Osteoblast (primary cell): ENCODE measurements at regions not wholly inside any gene's neighbourhood (a gene's known extent, or its start where the extent isn't known, plus 50 kb on each side); places are given as distances from the start of the nearest gene placed in this dataset.

ENCODE experiments used
- DNase-seq: peaks from one replicate; pipeline ENCODE4 v3.0.0; 2011; ENCODE audit warnings: low spot score, mixed read lengths; ENCODE audit not compliant: insufficient read length; ENCODE audit errors: missing footprints
- H2AFZ ChIP-seq: 2 replicates; pipeline ENCODE4 v1.6.0; 2011; ENCODE audit warnings: mild to moderate bottlenecking, low read length
- H3K27ac ChIP-seq: 2 replicates; pipeline ENCODE4 v1.5.1; 2011; ENCODE audit warnings: mild to moderate bottlenecking, low read depth, low read length, moderate library complexity
- H3K27me3 ChIP-seq: 2 replicates; pipeline ENCODE4 v1.6.0; 2012; ENCODE audit warnings: mild to moderate bottlenecking, control low read depth, inconsistent platforms, low read length, moderate library complexity; ENCODE audit not compliant: insufficient read depth
- H3K36me3 ChIP-seq: 2 replicates; pipeline ENCODE4 v1.5.1; 2011; ENCODE audit warnings: mild to moderate bottlenecking, low read length, control low read depth, moderate library complexity; ENCODE audit not compliant: insufficient read depth
- H3K4me1 ChIP-seq: 2 replicates; pipeline ENCODE4 v1.5.1; 2011; ENCODE audit warnings: mild to moderate bottlenecking, low read length, control low read depth, moderate library complexity; ENCODE audit not compliant: insufficient read depth
- H3K4me2 ChIP-seq: 2 replicates; pipeline ENCODE4 v1.6.0; 2011; ENCODE audit warnings: mild to moderate bottlenecking, low read length; ENCODE audit not compliant: insufficient read depth
- H3K4me3 ChIP-seq: fragments of 200-600 bp; sonication (generic); 3 replicates; pipeline ENCODE4 v1.5.1; 2012; ENCODE audit warnings: mild to moderate bottlenecking, low read length, inconsistent platforms; ENCODE audit not compliant: insufficient read depth
- H3K79me2 ChIP-seq: 2 replicates; pipeline ENCODE4 v1.6.0; 2012; ENCODE audit warnings: mild to moderate bottlenecking, low read length, control low read depth, inconsistent platforms; ENCODE audit not compliant: insufficient read depth
- H3K9me3 ChIP-seq: 2 replicates; pipeline ENCODE4 v1.5.1; 2011; ENCODE audit warnings: low read depth, low read length, control low read depth
- H4K20me1 ChIP-seq: 2 replicates; pipeline ENCODE4 v1.6.0; 2012; ENCODE audit warnings: mild to moderate bottlenecking, low read length, control low read depth; ENCODE audit not compliant: insufficient read depth
- CTCF ChIP-seq: IDR thresholded peaks from 2 replicates; pipeline ENCODE4 v1.5.1; 2011; ENCODE audit warnings: mild to moderate bottlenecking, low read depth, low read length, moderate library complexity; ENCODE audit errors: extremely low read depth

- Histone ChIP-seq H3K4me2 (peak overlapping the region; percentile 9), H3K4me1 (peaks cover 25% of the 10 kb centered on the region), H3K9me3 (no peaks in the 10 kb centered on the region), H3K4me3 (no peak overlapping the region), H3K36me3 (no peaks in the 10 kb centered on the region), H4K20me1 (no peaks in the 10 kb centered on the region), H3K79me2 (peaks cover 2% of the 10 kb centered on the region), H2AFZ (no peak overlapping the region), H3K27ac (peak overlapping the region; percentile 78), H3K27me3 (no peaks in the 10 kb centered on the region)
- no peak for DNase-seq
- TF ChIP-seq CTCF: no peak
Observed at GRCh38 chr15:62617741-62618140, 424.8 kb upstream of the TPM1 start.

GRCh38 chr15:62618432-62618831 is 424.1 kb upstream of the TPM1 start:
- peaks cover under 1% of the 10 kb centered on the region for H3K79me2 ChIP-seq
- peak; percentile 53 for TF ChIP-seq CTCF
- peaks cover 25% of the 10 kb centered on the region for H3K4me1 ChIP-seq
- no peaks in the 10 kb centered on the region for H4K20me1 ChIP-seq
- H3K27me3 ChIP-seq: no peaks in the 10 kb centered on the region
- H2AFZ ChIP-seq: no peak overlapping the region
- peak overlapping the region; percentile 66 for H3K4me2 ChIP-seq
- no peak overlapping the region for H3K4me3 ChIP-seq
- peak; percentile 79 for DNase-seq
- H3K27ac ChIP-seq: peak overlapping the region; percentile 78
- H3K9me3 ChIP-seq: no peaks in the 10 kb centered on the region
- H3K36me3 ChIP-seq: no peaks in the 10 kb centered on the region

GRCh38 chr15:62618846-62619504 is 423.6 kb upstream of the TPM1 start:
- no peaks in the 10 kb centered on the region for H4K20me1 ChIP-seq
- H2AFZ ChIP-seq: no peak overlapping the region
- peak overlapping the region; percentile 66 for H3K4me2 ChIP-seq
- H3K36me3 ChIP-seq: no peaks in the 10 kb centered on the region
- no peaks in the 10 kb centered on the region for H3K9me3 ChIP-seq
- H3K4me1 ChIP-seq: peaks cover 25% of the 10 kb centered on the region
- peak overlapping the region; percentile 78 for H3K27ac ChIP-seq
- H3K79me2 ChIP-seq: no peaks in the 10 kb centered on the region
- no peak overlapping the region for H3K4me3 ChIP-seq
- TF ChIP-seq CTCF: no peak
- peak; percentile 58 for DNase-seq
- H3K27me3 ChIP-seq: no peaks in the 10 kb centered on the region

GRCh38 chr15:62619526-62619925 is 423.0 kb upstream of the TPM1 start:
- Histone ChIP-seq H3K4me3 (no peak overlapping the region), H3K27me3 (no peaks in the 10 kb centered on the region), H3K4me1 (peaks cover 27% of the 10 kb centered on the region), H3K79me2 (no peaks in the 10 kb centered on the region), H3K4me2 (no peak overlapping the region), H3K27ac (peak overlapping the region; percentile 78), H4K20me1 (no peaks in the 10 kb centered on the region), H3K36me3 (no peaks in the 10 kb centered on the region), H3K9me3 (no peaks in the 10 kb centered on the region), H2AFZ (no peak overlapping the region)
- TF ChIP-seq CTCF: no peak
- peak; percentile 51 for DNase-seq
